Endodermal cell (in vitro differentiated cells): ENCODE measurements at regions not wholly inside any gene's neighbourhood (a gene's known extent, or its start where the extent isn't known, plus 50 kb on each side); places are given as distances from the start of the nearest gene placed in this dataset.
"Not testable (repeated sequence)": the region's sequence is repeated elsewhere in the genome, so short reads cannot be mapped to it uniquely, and the experiment has no call there.

Source experiments
- DNase-seq: peaks from one replicate; pipeline ENCODE4 v3.0.0-alpha.2; 2017
- H3K27ac ChIP-seq: 2 replicates; pipeline ENCODE4 v1.5.1; 2013; ENCODE audit warnings: mild to moderate bottlenecking, low read depth, low read length, moderate library complexity
- H3K27me3 ChIP-seq: 2 replicates; pipeline ENCODE4 v1.6.1; 2013; ENCODE audit warnings: mild to moderate bottlenecking, low read length, moderate library complexity; ENCODE audit not compliant: insufficient read depth, control insufficient read depth, poor library complexity, severe bottlenecking
- H3K36me3 ChIP-seq: 2 replicates; pipeline ENCODE4 v1.7.0; 2013; ENCODE audit warnings: mild to moderate bottlenecking, low read length, moderate library complexity; ENCODE audit not compliant: control insufficient read depth, insufficient read depth
- H3K4me1 ChIP-seq: one replicate; pipeline ENCODE4 v1.7.0; 2013; ENCODE audit warnings: low read length; ENCODE audit not compliant: control insufficient read depth, insufficient read depth
- H3K4me3 ChIP-seq: 2 replicates; pipeline ENCODE4 v1.5.1; 2013; ENCODE audit warnings: mild to moderate bottlenecking, low read length, moderate library complexity
- H3K9ac ChIP-seq: 2 replicates; pipeline ENCODE4 v1.6.1; 2013; ENCODE audit warnings: mild to moderate bottlenecking, low read length, moderate library complexity; ENCODE audit not compliant: poor library complexity, severe bottlenecking; ENCODE audit errors: extremely low read depth
- H3K9me3 ChIP-seq: 2 replicates; pipeline ENCODE4 v1.6.1; 2013; ENCODE audit warnings: mild to moderate bottlenecking, low read length, moderate library complexity; ENCODE audit not compliant: control insufficient read depth
- H3K27ac Mint-ChIP-seq: 2 replicates; pipeline ENCODE4 v1.8.0; 2020; ENCODE audit warnings: mixed read lengths
- H3K27me3 Mint-ChIP-seq: 2 replicates; pipeline ENCODE4 v1.8.0; 2021; ENCODE audit warnings: mild to moderate bottlenecking, mixed read lengths; ENCODE audit not compliant: insufficient read depth
- H3K36me3 Mint-ChIP-seq: 2 replicates; pipeline ENCODE4 v1.8.0; 2020; ENCODE audit warnings: low read depth, mixed read lengths
- H3K4me1 Mint-ChIP-seq: 2 replicates; pipeline ENCODE4 v1.8.0; 2020; ENCODE audit warnings: mixed read lengths
- H3K4me3 Mint-ChIP-seq: 2 replicates; pipeline ENCODE4 v1.8.0; 2020; ENCODE audit warnings: mild to moderate bottlenecking, moderate library complexity, mixed read lengths
- H3K9me3 Mint-ChIP-seq: 2 replicates; pipeline ENCODE4 v1.8.0; 2020; ENCODE audit warnings: mild to moderate bottlenecking, mixed read lengths
- CTCF ChIP-seq: fragments of 200-600 bp; sonication (generic); conservative IDR thresholded peaks from 2 replicates; pipeline ENCODE4 v1.5.0; 2021; ENCODE audit warnings: antibody characterized with exemption, mild to moderate bottlenecking
- WGBS, 2 experiments: methylation state at CpG; one replicate each; pipeline versions ENCODE4 v1.1.5 to v1.1.7; 2013; ENCODE audit warnings: missing lambda C conversion rate in 2 of 2, mixed read lengths in 1 of 2; ENCODE audit not compliant: insufficient coverage in 1 of 2, insufficient read length in 1 of 2; 5-methylcytosine and 5-hydroxymethylcytosine counted together

- peaks cover 14% of the 10 kb centered on the region for H3K9me3 Mint-ChIP-seq
- H3K36me3 ChIP-seq = no peaks in the 10 kb centered on the region
- H3K27me3 Mint-ChIP-seq = no peaks in the 10 kb centered on the region
- WGBS, 2 experiments = 100% methylated on average over 1 of the region's 1 CpG; no CpG with 5 or more reads in 1 of the 2 experiments
- no peaks in the 10 kb centered on the region for H3K27me3 ChIP-seq
- no peak for DNase-seq
- H3K4me3 Mint-ChIP-seq = no peak overlapping the region
- H3K9me3 ChIP-seq = peaks cover 26% of the 10 kb centered on the region
- H3K4me1 Mint-ChIP-seq = peaks cover 1% of the 10 kb centered on the region
- no peak overlapping the region for H3K9ac ChIP-seq
- H3K27ac ChIP-seq = no peak overlapping the region
- no peak for TF ChIP-seq CTCF
- no peaks in the 10 kb centered on the region for H3K36me3 Mint-ChIP-seq
- no peak overlapping the region for H3K4me3 ChIP-seq
- H3K4me1 ChIP-seq = no peaks in the 10 kb centered on the region
- no peak overlapping the region for H3K27ac Mint-ChIP-seq
Measured at GRCh38 chr12:43235721-43236120, 316.3 kb downstream of the ADAMTS20 start.

DNA sequence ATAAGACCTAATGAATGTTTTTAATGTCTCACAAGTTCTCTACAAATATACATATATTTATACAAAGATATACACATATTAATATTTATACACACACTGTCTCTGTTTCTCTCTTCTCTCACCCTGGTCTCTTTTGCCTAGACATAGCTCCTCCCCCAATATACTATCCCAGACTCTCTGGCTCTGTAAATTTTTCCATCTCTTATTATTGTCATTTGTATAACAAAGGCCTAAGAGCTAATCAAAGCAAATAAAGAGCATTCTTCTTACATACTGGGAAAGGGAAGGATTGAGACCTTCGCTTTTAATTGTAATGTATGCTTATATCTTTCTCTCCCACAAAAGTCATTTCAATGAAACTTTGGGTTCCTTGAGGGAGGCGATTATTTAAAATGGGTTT is 318.1 kb downstream of the ADAMTS20 start:
- Mint-ChIP-seq H3K27ac (no peak overlapping the region), H3K36me3 (no peaks in the 10 kb centered on the region), H3K4me3 (no peak overlapping the region), H3K4me1 (peaks cover 1% of the 10 kb centered on the region), H3K9me3 (peaks cover 14% of the 10 kb centered on the region), H3K27me3 (no peaks in the 10 kb centered on the region)
- no peak overlapping the region for H3K27ac ChIP-seq
- H3K9ac ChIP-seq = no peak overlapping the region
- WGBS, 2 experiments = 100% methylated on average over 1 of the region's 2 CpGs; no CpG with 5 or more reads in 1 of the 2 experiments
- H3K27me3 ChIP-seq = no peaks in the 10 kb centered on the region
- DNase-seq = no peak
- H3K4me1 ChIP-seq = no peaks in the 10 kb centered on the region
- no peak overlapping the region for H3K4me3 ChIP-seq
- H3K36me3 ChIP-seq = no peaks in the 10 kb centered on the region
- TF ChIP-seq CTCF = no peak
- peaks cover 23% of the 10 kb centered on the region for H3K9me3 ChIP-seq

GRCh38 chr12:43226151-43226550 is 325.9 kb downstream of the ADAMTS20 start:
- H3K27ac ChIP-seq = no peak overlapping the region
- 93 to 95% methylated on average over 2 of the region's 2 CpGs for whole genome bisulfite sequencing, 2 experiments
- Mint-ChIP-seq H3K27ac (no peak overlapping the region), H3K9me3 (peaks cover 34% of the 10 kb centered on the region), H3K4me1 (no peaks in the 10 kb centered on the region), H3K27me3 (no peaks in the 10 kb centered on the region), H3K4me3 (no peak overlapping the region), H3K36me3 (peaks cover 4% of the 10 kb centered on the region)
- H3K4me3 ChIP-seq = no peak overlapping the region
- H3K4me1 ChIP-seq = no peaks in the 10 kb centered on the region
- no peak for DNase-seq
- no peak for TF ChIP-seq CTCF
- H3K27me3 ChIP-seq = no peaks in the 10 kb centered on the region
- H3K9ac ChIP-seq = no peak overlapping the region
- H3K9me3 ChIP-seq = peaks cover 13% of the 10 kb centered on the region
- H3K36me3 ChIP-seq = no peaks in the 10 kb centered on the region

DNA sequence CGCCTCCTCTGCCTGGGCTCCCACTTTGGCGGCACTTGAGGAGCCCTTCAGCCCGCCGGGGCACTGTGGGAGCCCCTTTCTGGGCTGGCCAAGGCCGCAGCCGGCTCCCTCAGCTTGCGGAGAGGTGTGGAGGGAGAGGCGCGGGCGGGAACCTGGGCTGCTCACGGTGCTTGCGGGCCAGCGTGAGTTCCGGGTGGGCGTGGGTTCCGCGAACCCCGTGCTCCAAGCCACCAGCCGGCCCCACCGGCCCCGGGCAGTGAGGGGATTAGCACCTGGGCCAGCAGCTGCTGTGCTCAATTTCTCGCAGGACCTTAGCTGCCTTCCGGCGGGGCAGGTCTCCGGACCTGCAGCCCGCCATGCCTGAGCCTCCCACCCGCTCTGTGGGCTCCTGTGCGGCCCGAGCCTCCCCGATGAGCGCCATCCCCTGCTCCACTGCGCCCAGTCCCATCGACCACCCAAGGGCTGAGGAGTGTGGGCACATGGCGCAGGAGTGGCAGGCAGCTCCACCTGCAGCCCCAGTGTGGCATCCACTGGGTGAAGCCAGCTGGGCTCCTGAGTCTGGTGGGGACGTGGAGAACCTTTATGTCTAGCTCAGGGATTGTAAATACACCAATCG is 327.7 kb downstream of the ADAMTS20 start:
- DNase-seq, H3K36me3 Mint-ChIP-seq, H3K27me3 Mint-ChIP-seq, H3K4me3 Mint-ChIP-seq, H3K36me3 ChIP-seq, H3K4me3 ChIP-seq, H3K4me1 Mint-ChIP-seq, H3K27me3 ChIP-seq, H3K9ac ChIP-seq, H3K27ac Mint-ChIP-seq, H3K27ac ChIP-seq, H3K4me1 ChIP-seq: not testable (repeated sequence)
- WGBS, 2 experiments = 96 to 97% methylated on average over 20 to 34 of the region's 36 CpGs
- peaks cover 13% of the 10 kb centered on the region for H3K9me3 ChIP-seq
- H3K9me3 Mint-ChIP-seq = peaks cover 34% of the 10 kb centered on the region
